ENCODE measurements at regions not wholly inside any gene's neighbourhood (a gene's known extent, or its start where the extent isn't known, plus 50 kb on each side); places are given as distances from the start of the nearest gene placed in this dataset.

DNA sequence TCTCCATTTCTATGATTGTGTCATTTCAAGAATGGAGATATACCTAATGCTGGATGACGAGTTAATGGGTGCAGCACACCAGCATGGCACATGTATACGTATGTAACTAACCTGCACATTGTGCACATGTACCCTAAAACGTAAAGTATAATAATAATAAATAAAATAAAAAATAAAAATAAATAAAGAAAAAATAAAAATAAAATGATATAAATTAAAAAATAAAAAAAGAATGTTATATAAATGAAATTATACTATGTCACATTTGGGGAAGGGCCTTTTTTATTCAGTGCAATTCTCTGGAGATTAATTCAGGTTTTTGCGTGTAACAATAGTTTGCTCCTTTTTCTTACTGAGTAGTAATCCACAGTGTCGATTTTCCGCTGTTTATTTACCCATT, 763.5 kb upstream of the POU3F3 start:
- Histone ChIP-seq H3K27ac (no peak overlapping the region), H3K4me1 (replicated peaks in 1 of 2) (no peaks in the 10 kb centered on the region), H3K9me3 (replicated peaks in 1 of 3) (no peaks in the 10 kb centered on the region), H3K27me3 (no peaks in the 10 kb centered on the region), H3K36me3 (replicated peaks in 1 of 2) (no peaks in the 10 kb centered on the region), H3K4me3 (no peak overlapping the region)
- no peak for DNase-seq
- TF ChIP-seq POLR2A (IDR thresholded peaks at IDR 0.05), result no peak
- TF ChIP-seq CTCF (IDR thresholded peaks at IDR 0.05), result no peak
- WGBS, 4 donors, result 78 to 88% (median 85%) methylated on average over 6 of the region's 6 CpGs
- intact Hi-C loops (cut with DNase I), result no loop called here

DNA sequence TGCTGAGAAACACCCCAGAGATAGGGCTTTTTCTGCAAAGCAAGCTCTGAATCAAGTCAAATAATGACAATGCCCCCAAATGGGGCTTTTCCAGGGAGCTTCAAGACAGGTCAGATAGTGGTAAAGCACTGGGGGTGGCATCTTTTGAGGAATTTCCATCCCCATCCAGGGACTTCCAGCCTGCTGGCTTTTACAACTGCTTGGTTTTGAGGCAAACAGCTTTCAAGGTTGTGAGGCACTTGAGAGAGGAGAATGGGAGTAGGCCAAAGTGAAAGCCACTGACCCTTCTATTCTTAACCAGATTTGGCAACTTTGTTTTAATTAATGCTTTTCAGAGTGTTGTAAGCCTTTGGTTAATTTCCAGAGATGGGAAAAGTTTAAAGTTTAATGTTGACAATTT, 762.0 kb upstream of the POU3F3 start:
- no peaks in the 10 kb centered on the region for H3K9me3 ChIP-seq (replicated peaks in 1 of 3)
- TF ChIP-seq CTCF (IDR thresholded peaks at IDR 0.05), result no peak
- no peak for TF ChIP-seq POLR2A (IDR thresholded peaks at IDR 0.05)
- no peaks in the 10 kb centered on the region for H3K36me3 ChIP-seq (replicated peaks in 1 of 2)
- intact Hi-C loops (cut with DNase I), result no loop called here
- no peaks in the 10 kb centered on the region for H3K27me3 ChIP-seq
- H3K4me1 ChIP-seq (replicated peaks in 1 of 2), result no peaks in the 10 kb centered on the region
- no peak overlapping the region for H3K4me3 ChIP-seq
- no peak overlapping the region for H3K27ac ChIP-seq
- no peak for DNase-seq

GRCh38 chr2:104092886-104093285, 761.0 kb upstream of the POU3F3 start:
- H3K4me1 ChIP-seq (replicated peaks in 1 of 2), result no peaks in the 10 kb centered on the region
- intact Hi-C loops (cut with DNase I), result no loop called here
- TF ChIP-seq POLR2A (IDR thresholded peaks at IDR 0.05) (no peak), CTCF (IDR thresholded peaks at IDR 0.05) (no peak)
- no peak for DNase-seq
- no peak overlapping the region for H3K4me3 ChIP-seq
- no peak overlapping the region for H3K27ac ChIP-seq
- H3K27me3 ChIP-seq, result no peaks in the 10 kb centered on the region
- no peaks in the 10 kb centered on the region for H3K9me3 ChIP-seq (replicated peaks in 1 of 3)
- 80 to 88% (median 85%) methylated on average over 6 of the region's 6 CpGs for WGBS, 4 donors
- H3K36me3 ChIP-seq (replicated peaks in 1 of 2), result no peaks in the 10 kb centered on the region

DNA sequence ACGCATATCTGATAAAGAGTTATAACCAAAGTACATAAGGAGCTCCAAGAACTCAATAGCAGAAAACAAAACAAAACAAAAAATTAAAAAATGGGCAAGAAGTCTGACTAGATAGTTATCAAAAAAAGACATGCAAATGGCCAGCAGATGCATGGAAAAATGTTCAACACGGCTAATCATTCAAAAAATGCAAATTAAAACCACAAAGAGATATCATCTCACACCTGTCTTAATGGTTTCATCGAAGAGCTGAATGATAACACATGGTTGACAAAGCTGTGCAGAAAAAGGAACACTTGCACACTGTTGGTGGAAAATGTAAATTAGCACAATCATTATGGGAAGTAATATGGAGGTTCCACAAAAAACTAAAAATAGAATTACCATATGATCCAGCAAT, 751.3 kb upstream of the POU3F3 start:
- intact Hi-C loops (cut with DNase I), result no loop called here
- Histone ChIP-seq H3K27me3 (no peaks in the 10 kb centered on the region), H3K4me3 (no peak overlapping the region), H3K36me3 (replicated peaks in 1 of 2) (no peaks in the 10 kb centered on the region), H3K27ac (no peak overlapping the region), H3K9me3 (replicated peaks in 1 of 3) (no peaks in the 10 kb centered on the region), H3K4me1 (replicated peaks in 1 of 2) (no peaks in the 10 kb centered on the region)
- DNase-seq, result no peak
- TF ChIP-seq POLR2A (IDR thresholded peaks at IDR 0.05) (no peak), CTCF (IDR thresholded peaks at IDR 0.05) (no peak)
- 65 to 77% (median 69%) methylated on average over 3 of the region's 3 CpGs for WGBS, 4 donors
